Astrocyte (in vitro differentiated cells and primary cell): ENCODE measurements at regions not wholly inside any gene's neighbourhood (a gene's known extent, or its start where the extent isn't known, plus 50 kb on each side); places are given as distances from the start of the nearest gene placed in this dataset.

ENCODE experiments used
- CTCF ChIP-seq: IDR thresholded peaks from 2 replicates; pipeline ENCODE4 v1.5.1; 2011; ENCODE audit warnings: low read depth, mild to moderate bottlenecking, inconsistent platforms, low read length, moderate library complexity; ENCODE audit not compliant: insufficient read depth
- EZH2 ChIP-seq: IDR thresholded peaks from 2 replicates; pipeline ENCODE4 v1.6.1; 2012; ENCODE audit warnings: mild to moderate bottlenecking, low read length, inconsistent platforms; ENCODE audit not compliant: insufficient read depth

DNA sequence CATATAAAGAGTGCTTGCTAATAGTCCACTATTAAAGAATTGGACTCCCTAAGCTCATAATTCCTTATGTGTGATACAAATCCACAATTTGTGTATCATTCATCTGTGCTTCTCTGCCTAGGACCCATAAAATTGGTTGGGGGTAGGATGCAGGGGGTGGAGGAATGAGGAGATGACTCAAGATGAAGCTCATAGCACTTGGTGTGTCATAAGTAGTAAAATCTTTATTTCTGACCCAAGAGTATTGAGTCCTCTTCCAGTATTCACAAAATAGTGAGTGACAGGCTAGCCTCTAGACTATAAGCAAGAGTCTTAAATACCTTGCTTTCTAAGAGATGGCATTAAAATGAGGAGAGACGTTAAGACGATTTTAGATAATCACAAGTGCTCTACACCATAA, 390.9 kb upstream of the CDH19 start:
- no peak for TF ChIP-seq EZH2
- no peak for TF ChIP-seq CTCF
